ENCODE measurements at regions not wholly inside any gene's neighbourhood (a gene's known extent, or its start where the extent isn't known, plus 50 kb on each side); places are given as distances from the start of the nearest gene placed in this dataset.

DNA sequence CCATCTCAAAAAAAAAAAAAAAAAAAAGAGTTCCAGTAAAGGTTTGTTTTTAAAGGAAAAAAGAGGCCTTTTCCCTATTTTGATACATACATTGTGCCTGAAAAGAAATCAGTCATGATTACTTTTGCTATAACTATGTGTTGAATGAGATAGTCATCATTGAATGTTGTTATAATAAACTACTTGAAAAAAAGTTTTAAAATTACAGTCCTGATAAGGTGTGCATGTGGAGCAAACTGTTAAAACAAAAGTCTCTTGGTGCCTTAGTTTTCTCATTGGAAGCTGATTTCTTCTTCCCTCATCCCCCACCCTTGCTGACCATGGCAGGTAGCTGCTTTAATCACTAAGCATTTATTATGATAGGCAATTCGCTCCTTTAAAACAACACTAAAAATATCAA lies 172.3 kb upstream of the TBCA start:
- no peak for DNase-seq

- no peak for DNase-seq
Observed at GRCh38 chr5:77947041-77947428, 170.9 kb upstream of the TBCA start.

DNA sequence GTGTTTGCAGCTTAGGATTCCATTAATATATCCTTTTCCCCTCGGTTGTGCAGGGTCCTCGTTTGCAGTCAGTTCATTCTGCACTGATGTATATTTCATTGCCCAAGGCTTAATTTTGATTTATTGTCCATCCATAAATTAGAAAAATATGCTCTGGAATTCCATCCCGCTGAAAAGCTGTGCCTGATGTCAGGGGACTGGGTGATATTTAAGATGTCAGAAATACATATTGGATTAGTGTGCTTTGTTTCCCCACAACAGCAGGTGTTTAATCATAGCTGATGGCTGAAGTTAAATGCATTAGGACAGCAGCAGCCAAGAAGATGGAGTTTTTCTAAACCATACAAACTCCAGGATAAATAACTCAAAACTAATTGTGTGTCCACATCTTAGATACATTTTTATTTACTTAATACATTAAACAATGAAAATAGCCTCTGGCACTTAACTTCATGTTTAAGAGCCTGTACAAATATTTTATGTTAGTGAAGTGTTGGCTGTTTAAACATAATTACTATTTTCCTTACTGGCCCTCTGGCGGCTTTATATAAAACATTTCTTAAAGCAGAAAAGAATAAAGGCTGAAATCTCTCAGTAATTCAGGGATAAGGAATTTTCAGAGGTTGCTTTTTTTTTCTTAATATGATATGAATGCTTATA lies 170.4 kb upstream of the TBCA start:
- no peak for DNase-seq

- DNase-seq = peak; percentile 47
Observed at GRCh38 chr5:77945874-77946273, 169.7 kb upstream of the TBCA start.

- DNase-seq = no peak
Observed at GRCh38 chr5:77944757-77945340, 168.7 kb upstream of the TBCA start.

- no peak for DNase-seq
Observed at GRCh38 chr5:77943851-77944250, 167.7 kb upstream of the TBCA start.

- DNase-seq = no peak
Observed at GRCh38 chr5:77942578-77943239, 166.6 kb upstream of the TBCA start.

DNA sequence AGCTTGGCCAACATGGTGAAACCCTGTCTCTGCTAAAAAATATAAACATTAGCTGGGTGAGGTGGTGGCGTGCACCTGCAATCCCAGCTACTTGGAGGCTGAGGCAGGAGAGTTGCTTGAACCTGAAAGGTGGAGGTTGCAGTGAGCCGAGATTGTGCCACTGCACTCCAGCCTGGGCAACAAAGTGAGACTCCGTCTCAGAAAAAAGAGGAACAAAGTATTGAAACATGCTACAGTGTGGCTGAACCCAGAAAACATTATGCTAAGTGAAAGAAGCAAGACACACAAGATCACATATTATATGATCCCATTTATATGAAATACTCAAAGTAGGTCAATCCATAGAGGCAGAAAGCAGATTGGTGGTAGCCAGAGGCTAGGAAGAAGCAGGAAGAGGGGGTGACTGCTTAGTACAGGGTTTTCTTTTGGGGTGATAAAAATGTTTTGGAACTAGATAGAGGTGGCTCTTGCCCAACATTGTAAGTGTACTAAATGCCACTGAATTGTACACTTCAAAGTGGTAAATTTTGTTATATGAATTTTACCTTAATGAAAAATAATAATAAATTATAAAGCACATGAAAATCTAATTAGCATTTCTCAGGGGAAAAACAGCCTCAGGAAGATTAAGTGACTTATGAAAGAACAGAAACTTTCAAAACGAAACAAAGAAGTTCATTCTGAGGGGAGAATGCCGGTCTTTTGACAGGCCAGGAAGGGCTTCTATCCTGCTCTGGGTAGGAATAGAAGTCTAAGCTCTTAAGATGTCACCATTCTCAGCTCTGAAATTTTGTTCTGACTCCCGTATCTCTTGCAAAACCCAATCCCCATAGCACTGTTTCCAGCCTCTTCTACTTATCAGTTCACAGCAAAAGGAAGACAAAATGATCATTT lies 161.1 kb upstream of the TBCA start:
- DNase-seq = no peak

- DNase-seq = no peak
Observed at GRCh38 chr5:77936365-77936693, 160.2 kb upstream of the TBCA start.

DNA sequence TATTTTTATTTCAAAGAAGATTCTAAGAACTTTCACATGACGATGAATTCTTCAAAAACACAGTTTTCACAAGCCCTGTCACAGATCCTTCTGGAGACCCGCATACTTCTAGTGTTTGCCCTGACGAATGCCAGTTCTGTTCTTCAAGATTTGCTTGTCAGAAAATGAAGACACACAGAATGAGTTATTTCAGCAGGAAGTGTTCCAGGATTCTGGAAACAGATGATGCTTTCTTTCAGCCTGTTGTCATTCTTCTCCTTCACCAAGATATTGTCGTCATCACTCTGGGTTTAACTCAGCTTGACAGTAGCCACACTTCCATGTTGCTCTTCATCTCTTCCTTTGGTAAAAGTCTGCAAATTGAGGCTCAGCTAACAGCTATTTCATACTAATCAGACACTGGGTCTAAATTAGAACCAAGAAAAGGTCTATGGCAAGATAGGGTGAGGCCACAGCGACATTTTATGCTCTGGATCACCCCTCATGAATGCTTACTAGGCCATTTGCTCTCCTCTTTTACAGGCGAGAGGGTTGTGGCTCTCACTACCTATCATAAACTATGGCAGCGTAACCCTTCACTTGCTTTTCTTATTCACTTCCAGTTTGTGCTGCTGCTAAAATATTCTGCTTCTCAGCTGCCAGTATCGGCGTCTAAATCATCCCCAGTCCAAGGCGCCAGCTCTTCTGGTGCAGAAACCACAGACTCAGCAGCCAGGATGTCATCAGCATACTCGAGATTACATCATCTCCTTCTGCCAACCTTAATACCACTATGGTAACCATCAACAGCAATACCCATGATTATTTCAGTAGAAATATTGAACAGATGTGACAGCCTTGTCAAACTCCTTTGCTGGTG lies 159.6 kb upstream of the TBCA start:
- DNase-seq = no peak

- DNase-seq = no peak
Observed at GRCh38 chr5:77928776-77929300, 152.7 kb upstream of the TBCA start.

DNA sequence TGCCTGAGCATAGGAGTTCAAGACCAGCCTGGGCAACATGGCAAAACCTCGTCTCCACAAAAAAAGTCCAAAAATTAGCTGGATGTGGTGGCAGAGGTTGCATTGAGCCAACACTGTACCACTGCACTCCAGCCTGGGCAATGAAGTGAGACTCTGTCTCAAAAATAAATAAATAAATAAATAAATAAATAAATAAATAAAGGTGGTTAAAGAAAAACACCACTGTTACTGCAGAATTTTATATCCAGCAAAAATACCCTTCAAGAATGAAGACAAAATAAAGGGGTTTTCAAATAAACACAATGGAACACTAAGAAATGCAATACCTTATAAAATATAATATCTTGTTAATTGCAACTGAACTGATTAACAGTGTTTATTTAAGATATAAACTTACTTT lies 150.2 kb upstream of the TBCA start:
- DNase-seq = no peak

GRCh38 chr5:77925503-77925902 lies 149.4 kb upstream of the TBCA start:
- no peak for DNase-seq

DNA sequence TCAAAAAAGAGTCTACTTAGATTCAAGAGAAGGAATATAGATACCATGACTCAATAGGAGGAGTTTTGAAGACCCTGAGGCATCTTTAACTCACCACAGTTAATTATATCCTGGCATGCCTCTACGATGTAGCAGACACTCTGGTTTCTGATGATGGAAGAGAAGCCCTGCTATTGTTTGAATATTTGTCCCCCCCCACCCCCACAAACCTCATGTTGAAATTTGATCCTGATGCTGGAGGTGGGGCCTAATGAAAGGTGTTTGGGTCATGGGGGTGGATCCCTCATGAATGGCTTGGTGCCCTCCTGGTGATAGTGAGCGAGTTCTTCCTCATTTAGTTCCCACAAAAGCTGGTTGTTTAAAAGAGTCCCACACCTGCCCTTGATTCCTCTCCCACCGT lies 147.9 kb upstream of the TBCA start:
- DNase-seq = no peak

GRCh38 chr5:77923666-77924065 lies 147.5 kb upstream of the TBCA start:
- no peak for DNase-seq

- no peak for DNase-seq
Observed at GRCh38 chr5:77921094-77921768, 145.1 kb upstream of the TBCA start.

DNA sequence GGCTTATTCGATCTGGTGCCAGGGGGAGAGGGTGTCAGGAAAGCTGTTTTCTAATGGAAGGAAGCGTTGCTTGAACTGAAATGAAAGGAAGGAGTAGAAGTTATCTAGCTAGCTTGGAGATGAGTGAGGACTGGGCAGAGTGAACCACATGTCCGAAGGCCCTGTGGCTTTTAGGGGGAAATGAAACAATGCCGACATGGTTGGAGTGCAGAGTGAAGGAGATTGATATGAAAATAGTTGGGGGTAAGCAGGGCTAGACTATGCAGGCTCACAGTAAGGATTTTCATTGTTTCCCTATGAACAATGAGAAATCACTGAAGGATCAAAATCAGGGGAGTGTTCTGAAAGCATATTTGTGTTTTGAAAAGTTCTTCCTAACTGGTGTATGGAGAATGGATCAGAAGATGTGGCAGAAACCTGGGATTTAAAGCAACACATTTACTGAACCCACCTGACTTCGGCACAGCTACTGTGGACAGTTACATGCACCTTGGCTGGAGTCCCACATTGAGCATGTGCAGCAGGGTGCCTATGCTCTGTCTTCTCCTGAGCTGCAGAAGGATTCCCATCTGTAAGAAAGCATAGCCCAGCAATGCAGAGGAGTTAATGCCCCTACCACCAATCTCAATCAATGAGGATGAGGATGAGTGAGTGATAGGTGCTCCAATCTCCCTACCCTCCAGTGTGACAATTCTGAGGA lies 144.4 kb upstream of the TBCA start:
- DNase-seq = no peak

DNA sequence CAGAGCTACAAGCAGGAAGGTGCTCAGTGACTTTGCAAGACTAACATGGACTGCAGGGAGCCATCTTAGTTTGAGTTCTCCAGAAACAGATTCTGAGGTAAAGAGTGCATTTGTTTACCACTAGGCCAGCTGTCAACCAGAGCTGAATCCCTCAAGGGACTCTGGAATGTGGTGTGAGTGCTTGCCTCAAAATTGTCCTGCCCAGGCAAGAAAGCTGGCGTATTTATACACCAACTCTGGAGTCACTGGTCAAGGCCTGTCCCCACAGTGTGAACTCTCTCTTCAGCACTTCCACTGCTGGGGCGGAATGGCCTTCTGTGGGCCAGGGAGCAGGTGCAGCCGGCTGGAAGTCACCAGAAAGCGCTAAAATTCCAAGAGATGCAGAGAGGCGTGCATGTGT lies 139.2 kb upstream of the TBCA start:
- DNase-seq = no peak

DNA sequence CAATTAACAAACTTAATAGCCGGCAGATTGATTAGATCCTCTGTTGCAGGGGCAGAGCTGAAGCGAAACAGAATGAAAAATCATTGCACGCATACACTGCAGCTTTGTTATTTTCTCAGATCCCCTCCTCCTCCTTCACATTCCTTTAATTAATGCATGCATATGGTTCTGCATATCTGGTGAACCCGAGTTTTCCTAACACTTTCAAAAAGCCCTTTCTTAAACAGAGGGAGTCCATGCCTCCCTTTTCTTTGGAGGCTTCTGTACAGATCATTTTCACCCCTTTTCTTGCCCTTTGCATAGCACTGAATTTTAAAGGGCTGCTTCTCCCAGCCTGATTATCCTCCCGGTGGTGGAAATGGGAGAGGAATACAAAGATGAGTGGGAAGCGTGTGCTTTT lies 136.6 kb upstream of the TBCA start:
- no peak for DNase-seq

GRCh38 chr5:77910602-77911188 lies 134.6 kb upstream of the TBCA start:
- no peak for DNase-seq

DNA sequence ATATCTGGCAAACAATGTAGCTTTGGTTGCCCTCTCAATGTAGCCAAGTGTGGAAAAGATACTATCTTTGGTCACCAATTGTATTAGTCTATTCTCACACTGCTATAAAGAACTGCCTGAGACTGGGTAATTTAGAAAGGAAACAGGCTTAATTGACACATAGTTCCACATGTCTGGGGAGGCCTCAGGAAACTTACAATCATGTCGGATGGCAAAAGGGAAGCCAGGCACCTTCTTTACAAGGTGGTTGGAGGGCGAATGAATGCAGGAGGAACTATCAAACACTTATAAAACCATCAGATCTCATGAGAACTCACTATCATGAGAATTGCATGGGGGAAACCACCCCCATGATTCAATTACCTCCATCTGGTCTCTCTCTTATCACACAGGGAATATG lies 133.1 kb upstream of the TBCA start:
- no peak for DNase-seq
